ENCODE measurements at regions not wholly inside any gene's neighbourhood (a gene's known extent, or its start where the extent isn't known, plus 50 kb on each side); places are given as distances from the start of the nearest gene placed in this dataset.

DNA sequence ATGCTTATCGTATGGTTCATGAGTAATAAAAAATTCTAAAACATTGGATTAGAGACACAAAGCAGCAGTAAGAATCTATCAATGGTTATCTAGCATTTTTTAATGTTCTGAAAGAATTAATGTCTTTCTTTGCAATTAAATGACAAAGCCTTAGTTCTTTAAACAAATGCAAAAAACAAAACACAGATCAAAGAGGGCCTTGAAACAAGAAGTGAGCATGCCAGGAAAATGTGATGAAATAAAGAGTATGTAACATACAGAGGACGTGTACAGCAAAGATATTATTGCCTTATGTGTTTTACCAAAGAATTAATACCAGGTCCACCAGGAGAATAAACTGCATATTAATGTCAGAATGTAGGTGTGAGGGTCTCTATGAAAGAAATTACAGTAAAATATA lies 812.3 kb upstream of the GRAMD2B start:
- no peak for ATAC-seq (ENCODE audit: insufficient read depth, low FRiP score)

DNA sequence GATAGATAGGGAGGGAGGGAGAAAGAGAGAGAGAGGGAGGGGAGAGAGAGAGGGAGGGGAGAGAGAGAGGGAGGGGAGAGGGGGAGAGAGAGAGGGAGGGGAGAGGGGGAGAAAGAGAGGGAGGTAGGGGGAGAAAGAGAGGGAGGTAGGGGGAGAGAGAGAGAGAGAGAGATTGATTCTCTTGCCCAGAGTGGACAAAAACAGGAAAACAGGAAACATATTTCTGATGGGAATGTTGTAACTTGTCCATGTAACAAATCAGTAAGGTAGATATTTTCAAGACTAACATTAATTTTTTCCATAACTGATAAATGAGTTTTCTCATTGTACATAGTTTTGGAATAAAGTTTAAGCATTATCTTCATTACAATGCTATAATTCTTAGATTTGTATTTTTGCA lies 811.7 kb upstream of the GRAMD2B start:
- Histone ChIP-seq H3K27me3 (ENCODE audit: control insufficient read depth in 3 of 3, insufficient read depth in 3 of 3, low read length in 2 of 3) (no peaks in the 10 kb centered on the region), H3K27ac (ENCODE audit: low read depth in 1 of 2, low read length in 1 of 2) (no peak overlapping the region), H3K9ac (ENCODE audit: insufficient read depth in 1 of 2, low read length in 2 of 2) (no peak overlapping the region), H3K4me3 (no peak overlapping the region), H3K36me3 (ENCODE audit: control insufficient read depth in 4 of 4, insufficient read depth in 4 of 4, low read length in 4 of 4) (no peaks in the 10 kb centered on the region), H3K9me3 (ENCODE audit: control insufficient read depth in 4 of 4, insufficient read depth in 3 of 4, low read length in 3 of 4) (no peaks in the 10 kb centered on the region), H3K4me1 (ENCODE audit: control insufficient read depth in 5 of 5, insufficient read depth in 5 of 5, low read length in 5 of 5) (no peaks in the 10 kb centered on the region)
- TF ChIP-seq, protein P1, sequence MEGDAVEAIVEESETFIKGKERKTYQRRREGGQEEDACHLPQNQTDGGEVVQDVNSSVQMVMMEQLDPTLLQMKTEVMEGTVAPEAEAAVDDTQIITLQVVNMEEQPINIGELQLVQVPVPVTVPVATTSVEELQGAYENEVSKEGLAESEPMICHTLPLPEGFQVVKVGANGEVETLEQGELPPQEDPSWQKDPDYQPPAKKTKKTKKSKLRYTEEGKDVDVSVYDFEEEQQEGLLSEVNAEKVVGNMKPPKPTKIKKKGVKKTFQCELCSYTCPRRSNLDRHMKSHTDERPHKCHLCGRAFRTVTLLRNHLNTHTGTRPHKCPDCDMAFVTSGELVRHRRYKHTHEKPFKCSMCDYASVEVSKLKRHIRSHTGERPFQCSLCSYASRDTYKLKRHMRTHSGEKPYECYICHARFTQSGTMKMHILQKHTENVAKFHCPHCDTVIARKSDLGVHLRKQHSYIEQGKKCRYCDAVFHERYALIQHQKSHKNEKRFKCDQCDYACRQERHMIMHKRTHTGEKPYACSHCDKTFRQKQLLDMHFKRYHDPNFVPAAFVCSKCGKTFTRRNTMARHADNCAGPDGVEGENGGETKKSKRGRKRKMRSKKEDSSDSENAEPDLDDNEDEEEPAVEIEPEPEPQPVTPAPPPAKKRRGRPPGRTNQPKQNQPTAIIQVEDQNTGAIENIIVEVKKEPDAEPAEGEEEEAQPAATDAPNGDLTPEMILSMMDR (IDR thresholded peaks at IDR 0.05; ENCODE audit: control extremely low read depth, extremely low read depth), result no peak
- no peak for ATAC-seq (ENCODE audit: insufficient read depth, low FRiP score)
- no peak for DNase-seq

More for the DNA sequence above, 812.3 kb upstream of the GRAMD2B start:
- TF ChIP-seq, protein P1 (IDR thresholded peaks at IDR 0.05; ENCODE audit: control extremely low read depth, extremely low read depth), result no peak
- 78 to 80% methylated on average over 2 of the region's 2 CpGs for WGBS, 2 donors
- peak in 2 of 3 donors; percentile 52 to 73 for DNase-seq
- Histone ChIP-seq H3K27me3 (ENCODE audit: control insufficient read depth in 3 of 3, insufficient read depth in 3 of 3, low read length in 2 of 3) (no peaks in the 10 kb centered on the region), H3K9ac (ENCODE audit: insufficient read depth in 1 of 2, low read length in 2 of 2) (no peak overlapping the region), H3K4me3 (no peak overlapping the region), H3K36me3 (ENCODE audit: control insufficient read depth in 4 of 4, insufficient read depth in 4 of 4, low read length in 4 of 4) (no peaks in the 10 kb centered on the region), H3K27ac (ENCODE audit: low read depth in 1 of 2, low read length in 1 of 2) (no peak overlapping the region), H3K9me3 (ENCODE audit: control insufficient read depth in 4 of 4, insufficient read depth in 3 of 4, low read length in 3 of 4) (no peaks in the 10 kb centered on the region), H3K4me1 (ENCODE audit: control insufficient read depth in 5 of 5, insufficient read depth in 5 of 5, low read length in 5 of 5) (no peaks in the 10 kb centered on the region)

DNA sequence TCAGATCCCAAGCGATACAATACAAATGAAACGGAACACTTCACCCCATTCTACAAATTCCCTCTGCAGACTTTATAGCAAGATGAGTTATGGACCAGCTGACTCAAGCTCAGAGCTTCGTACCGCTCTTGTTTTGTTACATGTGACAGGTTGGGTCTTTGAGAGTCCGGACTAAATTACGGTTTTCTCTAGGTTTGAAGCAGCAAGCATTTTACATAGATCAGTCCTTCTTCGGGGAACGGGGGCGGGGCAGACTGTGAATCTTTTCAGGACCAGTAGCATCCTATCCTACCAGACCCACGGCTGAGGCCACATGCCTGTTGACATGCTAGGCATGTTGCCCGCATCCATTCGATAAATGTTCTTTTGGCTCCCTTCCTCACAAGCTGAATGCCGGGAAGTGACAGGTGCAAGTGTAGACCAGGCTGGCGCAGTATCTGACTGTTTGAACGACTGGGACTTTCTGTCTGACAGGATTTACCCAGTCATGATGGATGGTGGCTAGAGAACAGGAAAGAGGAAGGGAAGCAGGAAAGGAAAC lies 811.0 kb upstream of the GRAMD2B start:
- Histone ChIP-seq H3K4me3 (no peak overlapping the region), H3K27me3 (ENCODE audit: control insufficient read depth in 3 of 3, insufficient read depth in 3 of 3, low read length in 2 of 3) (no peaks in the 10 kb centered on the region), H3K27ac (ENCODE audit: low read depth in 1 of 2, low read length in 1 of 2) (no peak overlapping the region), H3K9ac (ENCODE audit: insufficient read depth in 1 of 2, low read length in 2 of 2) (no peak overlapping the region), H3K36me3 (ENCODE audit: control insufficient read depth in 4 of 4, insufficient read depth in 4 of 4, low read length in 4 of 4) (no peaks in the 10 kb centered on the region), H3K9me3 (ENCODE audit: control insufficient read depth in 4 of 4, insufficient read depth in 3 of 4, low read length in 3 of 4) (no peaks in the 10 kb centered on the region), H3K4me1 (ENCODE audit: control insufficient read depth in 5 of 5, insufficient read depth in 5 of 5, low read length in 5 of 5) (no peaks in the 10 kb centered on the region)
- no peak for ATAC-seq (ENCODE audit: insufficient read depth, low FRiP score)
- WGBS, 2 donors, result 70 to 76% methylated on average over 15 of the region's 15 CpGs
- TF ChIP-seq, protein P1 (IDR thresholded peaks at IDR 0.05; ENCODE audit: control extremely low read depth, extremely low read depth), result no peak
- peak in 2 of 3 donors; percentile 35 to 40 for DNase-seq

DNA sequence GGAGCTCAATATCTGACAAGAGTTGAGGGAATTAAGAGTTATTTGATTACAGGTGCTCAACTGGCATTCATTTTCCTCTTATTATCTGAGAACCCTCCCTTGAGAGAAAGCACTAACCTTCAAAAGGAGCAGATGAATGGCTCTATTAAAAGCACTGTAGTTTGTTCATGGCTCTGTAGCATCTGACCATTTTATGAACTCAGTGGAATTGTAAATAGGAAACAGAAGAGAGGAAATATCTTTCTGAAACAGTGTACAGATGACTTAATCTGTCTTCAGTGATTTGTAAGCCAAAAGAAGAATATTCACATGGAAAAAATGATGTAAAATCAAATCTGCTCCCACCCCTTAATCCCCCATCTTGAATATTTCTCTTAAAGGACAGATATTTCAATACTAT lies 810.4 kb upstream of the GRAMD2B start:
- H3K4me3 ChIP-seq, result no peak overlapping the region
- H3K4me1 ChIP-seq (ENCODE audit: control insufficient read depth in 5 of 5, insufficient read depth in 5 of 5, low read length in 5 of 5), result no peaks in the 10 kb centered on the region
- no peaks in the 10 kb centered on the region for H3K9me3 ChIP-seq (ENCODE audit: control insufficient read depth in 4 of 4, insufficient read depth in 3 of 4, low read length in 3 of 4)
- no peak overlapping the region for H3K27ac ChIP-seq (ENCODE audit: low read depth in 1 of 2, low read length in 1 of 2)
- H3K36me3 ChIP-seq (ENCODE audit: control insufficient read depth in 4 of 4, insufficient read depth in 4 of 4, low read length in 4 of 4), result no peaks in the 10 kb centered on the region
- H3K27me3 ChIP-seq (ENCODE audit: control insufficient read depth in 3 of 3, insufficient read depth in 3 of 3, low read length in 2 of 3), result no peaks in the 10 kb centered on the region
- TF ChIP-seq, protein P1 (IDR thresholded peaks at IDR 0.05; ENCODE audit: control extremely low read depth, extremely low read depth), result no peak
- DNase-seq (peak in 1 of 3 donors; percentile 35), ATAC-seq (ENCODE audit: insufficient read depth, low FRiP score) (no peak)
- H3K9ac ChIP-seq (ENCODE audit: insufficient read depth in 1 of 2, low read length in 2 of 2), result no peak overlapping the region

All from lung (tissue), 11 donors.